C4-2B (cell line): ENCODE measurements at regions not wholly inside any gene's neighbourhood (a gene's known extent, or its start where the extent isn't known, plus 50 kb on each side); places are given as distances from the start of the nearest gene placed in this dataset.
"Not testable (repeated sequence)": the region's sequence is repeated elsewhere in the genome, so short reads cannot be mapped to it uniquely, and the experiment has no call there.

Source experiments
- H3K27ac ChIP-seq: fragments of 450-650 bp; 2 replicates; pipeline ENCODE4 v1.5.1; 2017
- CTCF ChIP-seq: fragments of 450-650 bp; conservative IDR thresholded peaks from 2 replicates; pipeline ENCODE4 v1.5.1; 2017; ENCODE audit warnings: mild to moderate bottlenecking
- ZFX ChIP-seq: fragments of 450-650 bp; IDR thresholded peaks from 2 replicates; pipeline ENCODE4 v1.6.1; 2017

- no peak overlapping the region for H3K27ac ChIP-seq
- TF ChIP-seq ZFX = no peak
- TF ChIP-seq CTCF = no peak
Measured at GRCh38 chr6:115514656-115515055, 546.0 kb downstream of the FRK start.

GRCh38 chr6:115512923-115513322 is 547.8 kb downstream of the FRK start:
- no peak overlapping the region for H3K27ac ChIP-seq
- TF ChIP-seq ZFX (no peak), CTCF (no peak)

GRCh38 chr6:115511771-115512170 is 548.9 kb downstream of the FRK start:
- TF ChIP-seq ZFX = no peak
- no peak for TF ChIP-seq CTCF
- no peak overlapping the region for H3K27ac ChIP-seq

GRCh38 chr6:115502432-115502831 is 558.3 kb downstream of the FRK start:
- not testable (repeated sequence) for H3K27ac ChIP-seq

- no peak overlapping the region for H3K27ac ChIP-seq
- no peak for TF ChIP-seq ZFX
- no peak for TF ChIP-seq CTCF
Measured at GRCh38 chr6:115495184-115495583, 565.5 kb downstream of the FRK start.

- TF ChIP-seq ZFX = no peak
- TF ChIP-seq CTCF = no peak
- H3K27ac ChIP-seq = no peak overlapping the region
Measured at GRCh38 chr6:115487331-115487730, 573.4 kb downstream of the FRK start.

GRCh38 chr6:115485400-115485799 is 575.3 kb downstream of the FRK start:
- no peak for TF ChIP-seq ZFX
- no peak overlapping the region for H3K27ac ChIP-seq

GRCh38 chr6:115480543-115480942 is 580.1 kb downstream of the FRK start:
- H3K27ac ChIP-seq = not testable (repeated sequence)

- no peak overlapping the region for H3K27ac ChIP-seq
- TF ChIP-seq ZFX (no peak), CTCF (no peak)
Measured at GRCh38 chr6:115474443-115475041, 586.1 kb downstream of the FRK start.
